MCF 10A (cell line): ENCODE measurements at regions not wholly inside any gene's neighbourhood (a gene's known extent, or its start where the extent isn't known, plus 50 kb on each side); places are given as distances from the start of the nearest gene placed in this dataset.
A peak's percentile ranks its signal among the peaks of the same experiment; 100 is the strongest.

Experiments used
- BruUV-seq: library from RNA; stranded (reverse); fragments of 400-500 nt; replicated peaks from 2 replicates; lab custom pipeline; 2021; lab: Mats Ljungman, UMichigan
- CTCF ChIA-PET: fragments of 300-600 bp; sonication (Branson Sonifier 250); formaldehyde crosslinking; extraction: SDS; loops from one replicate; lab custom pipeline; 2021; ENCODE audit warnings: antibody characterized with exemption, inconsistent platforms; lab: Yijun Ruan, JAX
- POLR2A ChIA-PET: fragments of 300-600, 350-650 bp; sonication (Branson Sonifier 250); formaldehyde crosslinking; extraction: SDS; loops from one replicate; lab custom pipeline; 2020; ENCODE audit warnings: antibody characterized with exemption, inconsistent platforms; lab: Yijun Ruan, JAX
- DNase-seq: peaks from one replicate; pipeline ENCODE4 v3.0.0-alpha.2; 2018; ENCODE audit not compliant: unreplicated experiment
- H3K27ac Mint-ChIP-seq: one replicate; pipeline ENCODE4 v1.8.0; 2022; ENCODE audit warnings: mild to moderate bottlenecking, low read depth, mixed read lengths; ENCODE audit not compliant: unreplicated experiment
- H3K27me3 Mint-ChIP-seq: one replicate; pipeline ENCODE4 v1.8.0; 2022; ENCODE audit warnings: mixed read lengths; ENCODE audit not compliant: insufficient read depth, unreplicated experiment
- H3K36me3 Mint-ChIP-seq: one replicate; pipeline ENCODE4 v1.8.0; 2022; ENCODE audit warnings: mild to moderate bottlenecking, moderate library complexity, mixed read lengths; ENCODE audit not compliant: insufficient read depth, unreplicated experiment
- H3K4me1 Mint-ChIP-seq: one replicate; pipeline ENCODE4 v1.8.0; 2022; ENCODE audit warnings: mixed read lengths; ENCODE audit not compliant: insufficient read depth, unreplicated experiment
- H3K4me3 Mint-ChIP-seq: one replicate; pipeline ENCODE4 v1.8.0; 2022; ENCODE audit warnings: mild to moderate bottlenecking, moderate library complexity, mixed read lengths; ENCODE audit not compliant: unreplicated experiment
- H3K9me3 Mint-ChIP-seq: one replicate; pipeline ENCODE4 v1.8.0; 2022; ENCODE audit warnings: mixed read lengths; ENCODE audit not compliant: unreplicated experiment
- intact Hi-C: fragments of 100-400 bp; cut with micrococcal nuclease; formaldehyde crosslinking; loops from 2 replicates; pipeline ENCODE4 v1.14.1; 2022
- TF ChIP-seq, protein P1 (sequence below): fragments of 200-600 bp; IDR thresholded peaks from one replicate; pipeline ENCODE4 v1.8.0; 2022; ENCODE audit warnings: antibody characterized with exemption, mild to moderate bottlenecking; ENCODE audit not compliant: unreplicated experiment

DNA sequence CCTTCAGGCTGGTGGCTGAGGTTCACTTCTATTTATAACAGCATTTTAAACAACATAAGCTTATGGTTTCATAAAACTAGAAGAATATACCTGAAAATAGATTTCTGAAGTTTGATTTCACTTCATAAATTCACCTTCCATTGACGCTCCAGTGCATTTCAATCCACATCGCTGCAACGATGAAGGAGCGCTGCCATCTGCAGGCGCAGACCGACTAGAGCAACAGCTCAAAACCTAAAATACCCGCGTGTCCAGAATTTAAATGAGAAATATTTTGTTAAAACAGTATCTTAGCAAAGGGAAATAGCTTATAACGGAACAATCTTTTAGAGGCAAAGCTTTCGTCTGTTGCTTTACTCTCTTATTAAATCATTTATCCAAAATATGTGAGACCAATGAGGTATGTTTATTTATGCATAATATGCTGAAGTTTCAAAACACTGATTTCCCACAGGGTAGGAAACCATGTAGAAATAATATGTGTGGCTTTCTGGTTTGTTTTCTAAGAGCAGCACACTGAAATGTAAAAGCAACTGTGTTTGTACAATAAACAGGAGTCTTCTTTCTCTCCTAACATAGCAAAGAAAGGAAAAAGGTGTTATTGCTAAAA lies 816.4 kb upstream of the FRG1 start:
- intact Hi-C loops = loop anchor here (1.0 to 10.0 kb wide), 7 partner anchors 153 to 1518 kb away; partner anchors contain the start of gene TRIML2
- Mint-ChIP-seq H3K4me3 (no peak overlapping the region), H3K4me1 (no peaks in the 10 kb centered on the region), H3K9me3 (no peaks in the 10 kb centered on the region), H3K27me3 (no peaks in the 10 kb centered on the region), H3K27ac (no peak overlapping the region), H3K36me3 (no peaks in the 10 kb centered on the region)
- DNase-seq = peak; percentile 47
- TF ChIP-seq, protein P1, sequence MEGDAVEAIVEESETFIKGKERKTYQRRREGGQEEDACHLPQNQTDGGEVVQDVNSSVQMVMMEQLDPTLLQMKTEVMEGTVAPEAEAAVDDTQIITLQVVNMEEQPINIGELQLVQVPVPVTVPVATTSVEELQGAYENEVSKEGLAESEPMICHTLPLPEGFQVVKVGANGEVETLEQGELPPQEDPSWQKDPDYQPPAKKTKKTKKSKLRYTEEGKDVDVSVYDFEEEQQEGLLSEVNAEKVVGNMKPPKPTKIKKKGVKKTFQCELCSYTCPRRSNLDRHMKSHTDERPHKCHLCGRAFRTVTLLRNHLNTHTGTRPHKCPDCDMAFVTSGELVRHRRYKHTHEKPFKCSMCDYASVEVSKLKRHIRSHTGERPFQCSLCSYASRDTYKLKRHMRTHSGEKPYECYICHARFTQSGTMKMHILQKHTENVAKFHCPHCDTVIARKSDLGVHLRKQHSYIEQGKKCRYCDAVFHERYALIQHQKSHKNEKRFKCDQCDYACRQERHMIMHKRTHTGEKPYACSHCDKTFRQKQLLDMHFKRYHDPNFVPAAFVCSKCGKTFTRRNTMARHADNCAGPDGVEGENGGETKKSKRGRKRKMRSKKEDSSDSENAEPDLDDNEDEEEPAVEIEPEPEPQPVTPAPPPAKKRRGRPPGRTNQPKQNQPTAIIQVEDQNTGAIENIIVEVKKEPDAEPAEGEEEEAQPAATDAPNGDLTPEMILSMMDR = peak; percentile 71
- ChIA-PET POLR2A (interaction anchor here (0.6 to 1.9 kb wide), 2 partner anchors 19 to 143 kb away, joined by 3 to 6 read pairs; no protein-coding TSS in a partner anchor), CTCF (interaction anchor here (0.6 to 3.6 kb wide), 17 partner anchors 8 to 1653 kb away, joined by 3 to 29 read pairs (median 4); no protein-coding TSS in a partner anchor)
- BruUV-seq = no TSS peak

DNA sequence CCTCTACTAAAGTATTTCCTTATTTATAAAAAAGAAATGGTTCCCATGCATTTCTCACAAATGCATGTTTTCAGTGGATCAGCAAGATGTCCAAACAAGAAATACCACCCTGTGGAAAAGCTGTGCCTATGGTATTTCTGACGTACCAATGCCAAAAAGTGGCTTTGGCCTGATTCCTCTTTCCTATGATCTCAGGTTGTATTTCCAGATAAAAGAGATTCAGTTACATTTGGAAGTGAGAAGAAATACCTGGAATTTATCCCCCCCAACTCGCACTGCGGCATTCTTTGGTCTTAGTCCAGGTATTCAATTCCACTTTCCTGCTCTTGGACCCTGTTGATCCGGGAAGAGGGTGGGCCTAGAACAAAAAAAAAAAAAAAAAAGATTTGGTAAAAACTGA lies 815.9 kb upstream of the FRG1 start:
- intact Hi-C loops = loop anchor here (1.0 to 10.0 kb wide), 8 partner anchors 153 to 1518 kb away; partner anchors contain the start of gene TRIML2
- POLR2A ChIA-PET = interaction anchor here (0.7 to 1.9 kb wide), 2 partner anchors 19 to 77 kb away, joined by 3 to 6 read pairs; no protein-coding TSS in a partner anchor
- no TSS peak for BruUV-seq

DNA sequence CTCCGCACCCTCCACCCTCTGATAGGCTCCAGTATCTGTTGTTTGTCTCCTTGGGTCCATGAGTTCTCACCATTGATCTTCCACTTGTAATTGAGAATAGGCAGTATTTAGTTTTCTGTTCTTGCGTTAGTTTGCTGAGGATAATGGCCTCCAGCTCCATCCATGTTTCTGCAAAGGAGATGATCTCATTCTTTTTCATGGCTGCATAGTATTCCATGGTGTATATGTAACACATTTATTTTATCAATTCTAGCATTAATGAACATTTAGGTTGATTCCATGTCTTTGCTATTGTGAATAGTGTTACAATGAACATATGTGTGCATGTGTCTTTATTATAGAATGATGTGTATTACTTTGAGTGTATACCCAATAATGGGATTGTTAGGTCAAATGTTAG lies 814.6 kb upstream of the FRG1 start:
- no peak for DNase-seq
- BruUV-seq = no TSS peak
- ChIA-PET POLR2A (no interaction called here), CTCF (interaction anchor here (2.0 to 3.6 kb wide), 2 partner anchors 154 to 668 kb away, joined by 5 to 29 read pairs; no protein-coding TSS in a partner anchor)
- no peak overlapping the region for H3K27ac Mint-ChIP-seq
- H3K36me3 Mint-ChIP-seq = no peaks in the 10 kb centered on the region
- no peaks in the 10 kb centered on the region for H3K9me3 Mint-ChIP-seq
- H3K4me3 Mint-ChIP-seq = no peak overlapping the region
- no peaks in the 10 kb centered on the region for H3K4me1 Mint-ChIP-seq
- TF ChIP-seq, protein P1 = no peak
- no peaks in the 10 kb centered on the region for H3K27me3 Mint-ChIP-seq
- intact Hi-C loops = loop anchor here (5.0 to 10.0 kb wide), 5 partner anchors 341 to 1021 kb away; partner anchors contain the start of gene TRIML2

More for the DNA sequence above, 815.9 kb upstream of the FRG1 start:
- no peak overlapping the region for H3K27ac Mint-ChIP-seq
- H3K4me3 Mint-ChIP-seq = no peak overlapping the region
- TF ChIP-seq, protein P1 = no peak
- no peaks in the 10 kb centered on the region for H3K36me3 Mint-ChIP-seq
- DNase-seq = no peak
- no peaks in the 10 kb centered on the region for H3K27me3 Mint-ChIP-seq
- no peaks in the 10 kb centered on the region for H3K4me1 Mint-ChIP-seq
- H3K9me3 Mint-ChIP-seq = no peaks in the 10 kb centered on the region
- CTCF ChIA-PET = interaction anchor here (0.6 to 3.6 kb wide), 16 partner anchors 9 to 1654 kb away, joined by 3 to 29 read pairs (median 4); no protein-coding TSS in a partner anchor

DNA sequence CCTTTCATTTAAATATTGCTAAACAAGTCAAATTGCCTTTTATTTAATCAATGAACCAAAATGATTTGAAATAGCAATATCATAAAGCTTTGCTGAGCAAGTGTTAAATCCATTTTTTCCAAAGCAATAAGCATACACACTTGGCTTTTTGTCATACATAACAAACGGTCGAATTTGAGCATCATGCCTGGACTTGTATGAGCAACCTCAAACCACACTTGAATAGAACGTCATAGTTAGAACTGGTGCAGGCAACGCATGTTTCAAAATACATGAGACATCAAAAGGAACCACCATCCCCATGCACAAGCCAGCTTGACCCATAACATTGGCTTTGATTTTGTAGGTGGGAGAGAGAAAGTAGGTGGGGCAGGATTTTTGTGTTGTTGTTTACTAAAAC lies 812.3 kb upstream of the FRG1 start:
- Mint-ChIP-seq H3K4me3 (no peak overlapping the region), H3K9me3 (no peaks in the 10 kb centered on the region), H3K36me3 (no peaks in the 10 kb centered on the region), H3K4me1 (no peaks in the 10 kb centered on the region), H3K27ac (no peak overlapping the region), H3K27me3 (no peaks in the 10 kb centered on the region)
- intact Hi-C loops = loop anchor here (5.0 to 10.0 kb wide), 5 partner anchors 344 to 1024 kb away; partner anchors contain the start of gene TRIML2
- no TSS peak for BruUV-seq
- peak; percentile 77 for DNase-seq
- TF ChIP-seq, protein P1 = no peak
- ChIA-PET POLR2A (interaction anchor here (1.2 to 1.4 kb wide), 2 partner anchors 15 to 187 kb away, joined by 4 read pairs; no protein-coding TSS in a partner anchor), CTCF (interaction anchor here (0.6 to 1.5 kb wide), 2 partner anchors 74 to 390 kb away, joined by 5 to 6 read pairs; no protein-coding TSS in a partner anchor)
